Endothelial cell of umbilical vein (primary cell): ENCODE measurements at regions not wholly inside any gene's neighbourhood (a gene's known extent, or its start where the extent isn't known, plus 50 kb on each side); places are given as distances from the start of the nearest gene placed in this dataset.

ENCODE experiments used
- BruUV-seq: library from RNA; stranded (reverse); fragments of 400-500 nt; replicated peaks from 2 replicates; lab custom pipeline; 2021; lab: Mats Ljungman, UMichigan
- CTCF ChIA-PET: fragments of 300-600, 350-600 bp; sonication (Branson Sonifier 250); formaldehyde crosslinking; loops from one replicate; lab custom pipeline; 2021; ENCODE audit warnings: antibody characterized with exemption, inconsistent platforms; lab: Charles Lee
- POLR2A ChIA-PET: fragments of 300-600, 350-600 bp; sonication (Branson Sonifier 250); formaldehyde crosslinking; loops from one replicate; lab custom pipeline; 2021; ENCODE audit warnings: antibody characterized with exemption, inconsistent platforms; lab: Charles Lee
- DNase-seq: peaks from one replicate; pipeline ENCODE4 v3.0.0-alpha.2; 2011; ENCODE audit warnings: low read depth, low spot score
- FAIRE-seq: peaks from 2 replicates; lab custom pipeline; 2011; peaks lifted over from hg19 to GRCh38; lab: Jason Lieb, UNC
- H2AFZ ChIP-seq: 2 replicates; pipeline ENCODE4 v1.6.0; 2012; ENCODE audit warnings: low read depth, low read length, control low read depth, inconsistent platforms
- H3K27ac ChIP-seq: 2 replicates; pipeline ENCODE4 v1.5.1; 2011; ENCODE audit warnings: low read depth, mild to moderate bottlenecking, control low read depth, low read length, moderate library complexity; ENCODE audit not compliant: insufficient read depth
- H3K27me3 ChIP-seq, 2 experiments: 2 replicates each; pipeline versions ENCODE4 v1.6.0 to v1.6.1; 2011; ENCODE audit warnings: low read length in 2 of 2, mixed read lengths in 1 of 2; ENCODE audit not compliant: control insufficient read depth in 2 of 2, insufficient read depth in 2 of 2
- H3K36me3 ChIP-seq, 2 experiments: 2 replicates in 1 of 2; 3 replicates in 1 of 2; pipeline ENCODE4 v1.5.1; 2011; ENCODE audit warnings: low read length in 2 of 2, mild to moderate bottlenecking in 1 of 2, moderate library complexity in 1 of 2; ENCODE audit not compliant: control insufficient read depth in 2 of 2, insufficient read depth in 2 of 2; ENCODE audit errors: extremely low read depth in 1 of 2
- H3K4me1 ChIP-seq: 3 replicates; pipeline ENCODE4 v1.5.1; 2011; ENCODE audit warnings: mild to moderate bottlenecking, low read length; ENCODE audit not compliant: control insufficient read depth, insufficient read depth; ENCODE audit errors: extremely low read depth
- H3K4me2 ChIP-seq: 2 replicates; pipeline ENCODE4 v1.6.1; 2011; ENCODE audit warnings: low read length, control low read depth, mixed read lengths; ENCODE audit not compliant: insufficient read depth
- H3K4me3 ChIP-seq, 3 experiments: fragments of 200-600 bp in 1 of 3; sonication (generic), shearing (Covaris generic) in 1 of 3; replicated peaks in 1 of 3; 2 replicates each; pipeline ENCODE4 v1.5.1; 2011 to 2016; ENCODE audit warnings: control low read depth in 3 of 3, low read length in 3 of 3, mild to moderate bottlenecking in 2 of 3, inconsistent platforms in 1 of 3, low read depth in 1 of 3, moderate library complexity in 1 of 3; ENCODE audit not compliant: insufficient read depth in 1 of 3
- H3K79me2 ChIP-seq: 2 replicates; pipeline ENCODE4 v1.6.0; 2012; ENCODE audit warnings: low read length, inconsistent platforms; ENCODE audit not compliant: control insufficient read depth, insufficient read depth
- H3K9ac ChIP-seq: replicated peaks from 2 replicates; pipeline ENCODE3; 2011; ENCODE audit warnings: low read length, control low read depth; ENCODE audit not compliant: insufficient read depth; ENCODE audit errors: extremely low read depth
- H3K9me1 ChIP-seq: replicated peaks from 3 replicates; pipeline ENCODE4 v1.6.0; 2011; ENCODE audit warnings: mild to moderate bottlenecking, low read length; ENCODE audit not compliant: control insufficient read depth, insufficient read depth; ENCODE audit errors: extremely low read depth
- H3K9me3 ChIP-seq: replicated peaks from 2 replicates; pipeline ENCODE4 v1.5.1; 2012; ENCODE audit warnings: low read length, inconsistent platforms; ENCODE audit not compliant: control insufficient read depth, insufficient read depth
- H4K20me1 ChIP-seq: replicated peaks from 2 replicates; pipeline ENCODE3; 2011; ENCODE audit warnings: mild to moderate bottlenecking, low read length; ENCODE audit not compliant: control insufficient read depth, insufficient read depth; ENCODE audit errors: extremely low read depth
- EZH2 ChIP-seq: IDR thresholded peaks from 2 replicates; pipeline ENCODE4 v1.6.1; 2012; ENCODE audit warnings: borderline replicate concordance, low read depth, mild to moderate bottlenecking, moderate library complexity, low read length, inconsistent platforms; ENCODE audit not compliant: severe bottlenecking
- FOS ChIP-seq: IDR thresholded peaks from 2 replicates; pipeline ENCODE4 v1.6.1; 2011; ENCODE audit warnings: mild to moderate bottlenecking, low read length, moderate library complexity, borderline replicate concordance; ENCODE audit not compliant: insufficient read depth
- GATA2 ChIP-seq: IDR thresholded peaks from 2 replicates; pipeline ENCODE4 v1.7.0; 2011; ENCODE audit warnings: low read depth, mild to moderate bottlenecking, moderate library complexity, mixed read lengths, low read length; ENCODE audit not compliant: insufficient read length, insufficient read depth
- JUN ChIP-seq: IDR thresholded peaks from 2 replicates; pipeline ENCODE4 v1.6.1; 2011; ENCODE audit warnings: borderline replicate concordance, low read depth; ENCODE audit not compliant: insufficient read length, insufficient read depth
- MYC ChIP-seq: IDR thresholded peaks from one replicate; pipeline ENCODE4 v1.6.1; 2011; ENCODE audit warnings: mild to moderate bottlenecking, low read depth, low read length
- POLR2A ChIP-seq: IDR thresholded peaks from 2 replicates; pipeline ENCODE4 v1.6.1; 2012; ENCODE audit warnings: low read depth, mild to moderate bottlenecking, control low read depth, low read length
- POLR2AphosphoS5 ChIP-seq: IDR thresholded peaks from 2 replicates; pipeline ENCODE4 v1.6.1; 2012; ENCODE audit warnings: low read depth, mild to moderate bottlenecking, control low read depth, low read length, moderate library complexity; ENCODE audit not compliant: insufficient read depth
- dilution Hi-C: fragments of 300-500 bp; cut with MboI; formaldehyde crosslinking; loops from one replicate; pipeline ENCODE4 v1.15.0; 2019; ENCODE audit warnings: low sequenced_read_pairs; ENCODE audit not compliant: extremely low pct_ligation_motif_present
- intact Hi-C: fragments of 100-400 bp; cut with micrococcal nuclease; formaldehyde crosslinking; loops from one replicate; pipeline ENCODE4 v1.10.0; 2022
- TF ChIP-seq, protein P1 (sequence below), 2 donors: IDR thresholded peaks; 1 replicate in 1 of 2; 2 replicates in 1 of 2; pipeline ENCODE4 v1.5.1; 2011; ENCODE audit warnings: low read length in 2 of 2, mild to moderate bottlenecking in 2 of 2, moderate library complexity in 2 of 2, control low read depth in 1 of 2, inconsistent platforms in 1 of 2, low read depth in 1 of 2; ENCODE audit not compliant: insufficient read depth in 1 of 2; ENCODE audit errors: extremely low read depth in 1 of 2
- TF ChIP-seq, protein P2 (sequence below): IDR thresholded peaks from 2 replicates; pipeline ENCODE4 v1.6.1; 2011; ENCODE audit not compliant: insufficient read depth, insufficient read length

DNA sequence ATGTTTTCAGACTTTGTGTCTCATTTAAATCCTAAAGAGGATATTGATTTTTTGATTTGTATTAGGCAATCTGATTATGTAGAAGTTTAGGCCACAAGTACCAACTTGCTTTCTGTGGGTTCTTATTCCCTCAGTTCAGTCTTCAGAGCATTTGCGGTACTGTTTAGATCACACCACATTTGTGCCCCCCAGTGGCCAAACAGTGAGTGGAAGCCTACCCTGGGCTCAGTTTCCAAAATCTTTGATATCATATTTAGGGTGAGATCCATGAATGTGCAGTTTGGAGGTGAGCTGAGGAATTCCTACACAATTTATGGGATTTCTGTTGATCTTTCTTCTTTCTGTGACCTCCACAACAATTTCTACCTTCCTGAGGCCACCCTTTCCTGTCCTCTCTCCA, 92.3 kb upstream of the FUT9 start:
- no TSS peak for BruUV-seq
- CTCF ChIA-PET: no interaction called here
- no peaks in the 10 kb centered on the region for H3K79me2 ChIP-seq
- H4K20me1 ChIP-seq: no peaks in the 10 kb centered on the region
- no peaks in the 10 kb centered on the region for H3K36me3 ChIP-seq
- no peak overlapping the region for H3K27ac ChIP-seq
- no peak overlapping the region for H2AFZ ChIP-seq
- DNase-seq (no peak), FAIRE-seq (no peak)
- no peaks in the 10 kb centered on the region for H3K27me3 ChIP-seq
- no peaks in the 10 kb centered on the region for H3K9me1 ChIP-seq
- H3K9ac ChIP-seq: no peak overlapping the region
- H3K4me1 ChIP-seq: no peaks in the 10 kb centered on the region
- no peak overlapping the region for H3K4me2 ChIP-seq
- no peak overlapping the region for H3K4me3 ChIP-seq
- no peaks in the 10 kb centered on the region for H3K9me3 ChIP-seq
- dilution Hi-C loops (no loop called here), intact Hi-C loops (loop anchor here (10.0 kb wide), 1 partner anchor 489 kb away; no protein-coding TSS in a partner anchor)
- TF ChIP-seq FOS: no peak
- TF ChIP-seq, protein P1, sequence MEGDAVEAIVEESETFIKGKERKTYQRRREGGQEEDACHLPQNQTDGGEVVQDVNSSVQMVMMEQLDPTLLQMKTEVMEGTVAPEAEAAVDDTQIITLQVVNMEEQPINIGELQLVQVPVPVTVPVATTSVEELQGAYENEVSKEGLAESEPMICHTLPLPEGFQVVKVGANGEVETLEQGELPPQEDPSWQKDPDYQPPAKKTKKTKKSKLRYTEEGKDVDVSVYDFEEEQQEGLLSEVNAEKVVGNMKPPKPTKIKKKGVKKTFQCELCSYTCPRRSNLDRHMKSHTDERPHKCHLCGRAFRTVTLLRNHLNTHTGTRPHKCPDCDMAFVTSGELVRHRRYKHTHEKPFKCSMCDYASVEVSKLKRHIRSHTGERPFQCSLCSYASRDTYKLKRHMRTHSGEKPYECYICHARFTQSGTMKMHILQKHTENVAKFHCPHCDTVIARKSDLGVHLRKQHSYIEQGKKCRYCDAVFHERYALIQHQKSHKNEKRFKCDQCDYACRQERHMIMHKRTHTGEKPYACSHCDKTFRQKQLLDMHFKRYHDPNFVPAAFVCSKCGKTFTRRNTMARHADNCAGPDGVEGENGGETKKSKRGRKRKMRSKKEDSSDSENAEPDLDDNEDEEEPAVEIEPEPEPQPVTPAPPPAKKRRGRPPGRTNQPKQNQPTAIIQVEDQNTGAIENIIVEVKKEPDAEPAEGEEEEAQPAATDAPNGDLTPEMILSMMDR (IDR thresholded peaks at IDR 0.05; ENCODE audit: extremely low read depth in 1 of 2, insufficient read depth in 1 of 2, low read depth in 1 of 2, low read length in 2 of 2): no peak
- TF ChIP-seq MYC: no peak
- TF ChIP-seq, protein P2, sequence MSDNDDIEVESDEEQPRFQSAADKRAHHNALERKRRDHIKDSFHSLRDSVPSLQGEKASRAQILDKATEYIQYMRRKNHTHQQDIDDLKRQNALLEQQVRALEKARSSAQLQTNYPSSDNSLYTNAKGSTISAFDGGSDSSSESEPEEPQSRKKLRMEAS: no peak
- no peak for TF ChIP-seq EZH2
- POLR2A ChIA-PET: no interaction called here

DNA sequence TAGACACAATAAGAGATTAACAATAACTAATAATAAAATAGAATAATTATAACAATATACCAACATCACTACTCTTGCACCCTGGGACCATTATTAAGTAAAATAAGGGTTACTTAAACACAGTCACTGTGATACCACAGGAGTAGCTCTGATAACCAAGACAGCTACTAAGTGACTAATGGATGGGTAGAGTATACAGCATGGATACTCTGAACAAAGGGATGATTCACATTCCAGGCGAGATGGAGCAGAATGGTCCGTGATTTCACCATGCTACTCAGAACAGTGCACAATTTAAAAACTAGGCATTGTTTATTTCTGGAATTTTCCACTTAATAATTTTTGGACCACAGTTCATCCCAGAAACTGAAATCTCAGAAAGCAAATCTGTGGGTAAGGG, 80.0 kb upstream of the FUT9 start:
- no peak overlapping the region for H3K4me3 ChIP-seq
- H4K20me1 ChIP-seq: no peaks in the 10 kb centered on the region
- no peaks in the 10 kb centered on the region for H3K36me3 ChIP-seq
- H3K4me1 ChIP-seq: no peaks in the 10 kb centered on the region
- H3K9me3 ChIP-seq: no peaks in the 10 kb centered on the region
- TF ChIP-seq EZH2: no peak
- TF ChIP-seq, protein P2: no peak
- TF ChIP-seq GATA2: no peak
- TF ChIP-seq JUN: no peak
- TF ChIP-seq, protein P1 (IDR thresholded peaks at IDR 0.05; ENCODE audit: extremely low read depth in 1 of 2, insufficient read depth in 1 of 2, low read depth in 1 of 2, low read length in 2 of 2): no peak
- TF ChIP-seq FOS: no peak
- TF ChIP-seq POLR2A: no peak
- TF ChIP-seq POLR2AphosphoS5: no peak
- TF ChIP-seq MYC: no peak
- no peaks in the 10 kb centered on the region for H3K79me2 ChIP-seq
- dilution Hi-C loops (no loop called here), intact Hi-C loops (no loop called here)
- no peak overlapping the region for H2AFZ ChIP-seq
- DNase-seq: no peak
- CTCF ChIA-PET: no interaction called here
- POLR2A ChIA-PET: no interaction called here
- BruUV-seq: no TSS peak
- no peak for FAIRE-seq
- H3K27me3 ChIP-seq: no peaks in the 10 kb centered on the region
- no peak overlapping the region for H3K4me2 ChIP-seq
- no peak overlapping the region for H3K27ac ChIP-seq
- no peaks in the 10 kb centered on the region for H3K9me1 ChIP-seq
- no peak overlapping the region for H3K9ac ChIP-seq
